ENCODE measurements at regions not wholly inside any gene's neighbourhood (a gene's known extent, or its start where the extent isn't known, plus 50 kb on each side); places are given as distances from the start of the nearest gene placed in this dataset.

- no CpG with 5 or more reads among the region's 3 CpGs for WGBS, 2 donors (ENCODE audit: extremely low coverage in 2 of 2, insufficient read length in 2 of 2, insufficient replicate concordance in 1 of 2)
- H2BK15ac ChIP-seq (ENCODE audit: low read length): no peak overlapping the region
Measured at GRCh38 chr10:8229153-8229552, 174.7 kb downstream of the GATA3 start.

GRCh38 chr10:8230902-8231301 lies 176.4 kb downstream of the GATA3 start:
- Histone ChIP-seq H2AFZ (ENCODE audit: low read length) (no peak overlapping the region), H3K4me3 (ENCODE audit: low read length in 2 of 2) (no peak overlapping the region)
- DNase-seq (ENCODE audit: low spot score): no peak

More at GRCh38 chr10:8229153-8229552, 174.7 kb downstream of the GATA3 start:
- Histone ChIP-seq H3K4me3 (ENCODE audit: low read length in 2 of 2) (no peak overlapping the region), H4K8ac (ENCODE audit: low read depth, low read length) (no peak overlapping the region), H3K4me1 (ENCODE audit: control insufficient read depth in 2 of 2, insufficient read depth in 1 of 2, low read depth in 1 of 2, low read length in 2 of 2) (no peaks in the 10 kb centered on the region), H2BK12ac (ENCODE audit: low read length) (no peak overlapping the region), H3K23ac (ENCODE audit: low read depth, low read length, poor library complexity) (no peak overlapping the region), H3K27me3 (ENCODE audit: control insufficient read depth in 3 of 3, insufficient read depth in 3 of 3, low read depth in 1 of 3, low read length in 3 of 3) (no peaks in the 10 kb centered on the region), H3K9me3 (replicated peaks in 1 of 2; ENCODE audit: control insufficient read depth in 2 of 2, insufficient read depth in 1 of 2, low read depth in 1 of 2, low read length in 2 of 2) (no peaks in the 10 kb centered on the region), H3K36me3 (replicated peaks in 1 of 2; ENCODE audit: control insufficient read depth in 2 of 2, insufficient read depth in 2 of 2, low read length in 2 of 2) (no peaks in the 10 kb centered on the region), H2AK5ac (ENCODE audit: low read depth, low read length) (no peak overlapping the region), H3K9ac (ENCODE audit: low read depth, low read length, poor library complexity) (no peak overlapping the region), H3K14ac (ENCODE audit: low read length) (no peak overlapping the region), H2BK120ac (ENCODE audit: low read depth, low read length) (no peak overlapping the region), H3K18ac (ENCODE audit: low read length) (no peak overlapping the region), H2BK5ac (ENCODE audit: low read length) (no peak overlapping the region), H3K4ac (ENCODE audit: low read length) (no peak overlapping the region), H3K27ac (replicated peaks; ENCODE audit: low read length) (no peak overlapping the region), H3K79me1 (ENCODE audit: low read depth, low read length) (no peaks in the 10 kb centered on the region), H3K4me2 (ENCODE audit: insufficient read depth, low read length, poor library complexity, severe bottlenecking) (no peak overlapping the region), H4K91ac (ENCODE audit: low read depth, low read length, poor library complexity) (no peak overlapping the region), H2AFZ (ENCODE audit: low read length) (no peak overlapping the region)
- DNase-seq (ENCODE audit: low spot score): no peak

GRCh38 chr10:8233049-8233448 lies 178.6 kb downstream of the GATA3 start:
- no peaks in the 10 kb centered on the region for H3K27me3 ChIP-seq (ENCODE audit: control insufficient read depth in 3 of 3, insufficient read depth in 3 of 3, low read depth in 1 of 3, low read length in 3 of 3)
- no peak overlapping the region for H3K9ac ChIP-seq (ENCODE audit: low read depth, low read length, poor library complexity)
- no peaks in the 10 kb centered on the region for H3K9me3 ChIP-seq (replicated peaks in 1 of 2; ENCODE audit: control insufficient read depth in 2 of 2, insufficient read depth in 1 of 2, low read depth in 1 of 2, low read length in 2 of 2)
- H2BK12ac ChIP-seq (ENCODE audit: low read length): no peak overlapping the region
- H3K4me1 ChIP-seq (ENCODE audit: control insufficient read depth in 2 of 2, insufficient read depth in 1 of 2, low read depth in 1 of 2, low read length in 2 of 2): no peaks in the 10 kb centered on the region
- no peak overlapping the region for H3K27ac ChIP-seq (replicated peaks; ENCODE audit: low read length)
- no peak overlapping the region for H3K4ac ChIP-seq (ENCODE audit: low read length)
- no peaks in the 10 kb centered on the region for H3K36me3 ChIP-seq (replicated peaks in 1 of 2; ENCODE audit: control insufficient read depth in 2 of 2, insufficient read depth in 2 of 2, low read length in 2 of 2)
- H2BK5ac ChIP-seq (ENCODE audit: low read length): no peak overlapping the region
- WGBS, 2 donors (ENCODE audit: extremely low coverage in 2 of 2, insufficient read length in 2 of 2, insufficient replicate concordance in 1 of 2): no CpG with 5 or more reads among the region's 3 CpGs
- DNase-seq (ENCODE audit: low spot score): no peak
- no peak overlapping the region for H3K23ac ChIP-seq (ENCODE audit: low read depth, low read length, poor library complexity)
- H3K4me3 ChIP-seq (ENCODE audit: low read length in 2 of 2): no peak overlapping the region
- H3K4me2 ChIP-seq (ENCODE audit: insufficient read depth, low read length, poor library complexity, severe bottlenecking): no peak overlapping the region
- no peak overlapping the region for H2AFZ ChIP-seq (ENCODE audit: low read length)
- no peak overlapping the region for H2BK15ac ChIP-seq (ENCODE audit: low read length)
- H2BK120ac ChIP-seq (ENCODE audit: low read depth, low read length): no peak overlapping the region
- no peak overlapping the region for H2AK5ac ChIP-seq (ENCODE audit: low read depth, low read length)
- H3K14ac ChIP-seq (ENCODE audit: low read length): no peak overlapping the region
- H3K18ac ChIP-seq (ENCODE audit: low read length): no peak overlapping the region
- no peak overlapping the region for H4K91ac ChIP-seq (ENCODE audit: low read depth, low read length, poor library complexity)
- H3K79me1 ChIP-seq (ENCODE audit: low read depth, low read length): no peaks in the 10 kb centered on the region
- H4K8ac ChIP-seq (ENCODE audit: low read depth, low read length): no peak overlapping the region

More at GRCh38 chr10:8230902-8231301, 176.4 kb downstream of the GATA3 start:
- no peaks in the 10 kb centered on the region for H3K4me1 ChIP-seq (ENCODE audit: control insufficient read depth in 2 of 2, insufficient read depth in 1 of 2, low read depth in 1 of 2, low read length in 2 of 2)
- no peak overlapping the region for H4K8ac ChIP-seq (ENCODE audit: low read depth, low read length)
- no peak overlapping the region for H4K91ac ChIP-seq (ENCODE audit: low read depth, low read length, poor library complexity)
- H2AK5ac ChIP-seq (ENCODE audit: low read depth, low read length): no peak overlapping the region
- no peaks in the 10 kb centered on the region for H3K27me3 ChIP-seq (ENCODE audit: control insufficient read depth in 3 of 3, insufficient read depth in 3 of 3, low read depth in 1 of 3, low read length in 3 of 3)
- no peaks in the 10 kb centered on the region for H3K36me3 ChIP-seq (replicated peaks in 1 of 2; ENCODE audit: control insufficient read depth in 2 of 2, insufficient read depth in 2 of 2, low read length in 2 of 2)
- no peak overlapping the region for H2BK15ac ChIP-seq (ENCODE audit: low read length)
- no peak overlapping the region for H3K18ac ChIP-seq (ENCODE audit: low read length)
- WGBS, 2 donors (ENCODE audit: extremely low coverage in 2 of 2, insufficient read length in 2 of 2, insufficient replicate concordance in 1 of 2): no CpG with 5 or more reads among the region's 1 CpG
- no peak overlapping the region for H2BK12ac ChIP-seq (ENCODE audit: low read length)
- H3K9ac ChIP-seq (ENCODE audit: low read depth, low read length, poor library complexity): no peak overlapping the region
- H3K27ac ChIP-seq (replicated peaks; ENCODE audit: low read length): no peak overlapping the region
- H3K79me1 ChIP-seq (ENCODE audit: low read depth, low read length): no peaks in the 10 kb centered on the region
- H2BK120ac ChIP-seq (ENCODE audit: low read depth, low read length): no peak overlapping the region
- H3K9me3 ChIP-seq (replicated peaks in 1 of 2; ENCODE audit: control insufficient read depth in 2 of 2, insufficient read depth in 1 of 2, low read depth in 1 of 2, low read length in 2 of 2): no peaks in the 10 kb centered on the region
- no peak overlapping the region for H2BK5ac ChIP-seq (ENCODE audit: low read length)
- H3K4me2 ChIP-seq (ENCODE audit: insufficient read depth, low read length, poor library complexity, severe bottlenecking): no peak overlapping the region
- H3K4ac ChIP-seq (ENCODE audit: low read length): no peak overlapping the region
- H3K23ac ChIP-seq (ENCODE audit: low read depth, low read length, poor library complexity): no peak overlapping the region
- H3K14ac ChIP-seq (ENCODE audit: low read length): no peak overlapping the region

- no CpG with 5 or more reads among the region's 7 CpGs for WGBS, 2 donors (ENCODE audit: extremely low coverage in 2 of 2, insufficient read length in 2 of 2, insufficient replicate concordance in 1 of 2)
- H2AK5ac ChIP-seq (ENCODE audit: low read depth, low read length): no peak overlapping the region
- no peaks in the 10 kb centered on the region for H3K9me3 ChIP-seq (replicated peaks in 1 of 2; ENCODE audit: control insufficient read depth in 2 of 2, insufficient read depth in 1 of 2, low read depth in 1 of 2, low read length in 2 of 2)
Measured at GRCh38 chr10:8233832-8234259, 179.4 kb downstream of the GATA3 start.

More at GRCh38 chr10:8233832-8234259, 179.4 kb downstream of the GATA3 start:
- Histone ChIP-seq H2AFZ (ENCODE audit: low read length) (no peak overlapping the region), H3K27ac (replicated peaks; ENCODE audit: low read length) (no peak overlapping the region), H3K36me3 (replicated peaks in 1 of 2; ENCODE audit: control insufficient read depth in 2 of 2, insufficient read depth in 2 of 2, low read length in 2 of 2) (no peaks in the 10 kb centered on the region), H2BK5ac (ENCODE audit: low read length) (no peak overlapping the region), H3K18ac (ENCODE audit: low read length) (no peak overlapping the region), H3K4me2 (ENCODE audit: insufficient read depth, low read length, poor library complexity, severe bottlenecking) (no peak overlapping the region), H3K4ac (ENCODE audit: low read length) (no peak overlapping the region), H2BK15ac (ENCODE audit: low read length) (no peak overlapping the region), H2BK12ac (ENCODE audit: low read length) (no peak overlapping the region), H2BK120ac (ENCODE audit: low read depth, low read length) (no peak overlapping the region), H3K4me1 (ENCODE audit: control insufficient read depth in 2 of 2, insufficient read depth in 1 of 2, low read depth in 1 of 2, low read length in 2 of 2) (no peaks in the 10 kb centered on the region), H3K79me1 (ENCODE audit: low read depth, low read length) (no peaks in the 10 kb centered on the region), H3K23ac (ENCODE audit: low read depth, low read length, poor library complexity) (no peak overlapping the region), H3K9ac (ENCODE audit: low read depth, low read length, poor library complexity) (no peak overlapping the region), H3K27me3 (ENCODE audit: control insufficient read depth in 3 of 3, insufficient read depth in 3 of 3, low read depth in 1 of 3, low read length in 3 of 3) (no peaks in the 10 kb centered on the region), H4K8ac (ENCODE audit: low read depth, low read length) (no peak overlapping the region), H4K91ac (ENCODE audit: low read depth, low read length, poor library complexity) (no peak overlapping the region), H3K14ac (ENCODE audit: low read length) (no peak overlapping the region), H3K4me3 (ENCODE audit: low read length in 2 of 2) (no peak overlapping the region)
- DNase-seq (ENCODE audit: low spot score): no peak

All from neuronal stem cell (in vitro differentiated cells).